ENCODE measurements at regions not wholly inside any gene's neighbourhood (a gene's known extent, or its start where the extent isn't known, plus 50 kb on each side); places are given as distances from the start of the nearest gene placed in this dataset.
"Not testable (repeated sequence)": the region's sequence is repeated elsewhere in the genome, so short reads cannot be mapped to it uniquely, and the experiment has no call there.

- no peak overlapping the region for H3K4me3 ChIP-seq (ENCODE audit: low read length)
- DNase-seq (ENCODE audit: low read depth): no peak
- no peak for TF ChIP-seq CTCF (conservative IDR thresholded peaks at IDR 0.05; ENCODE audit: low read depth, low read length)
Observed at GRCh38 chr13:81089371-81090157, 748.6 kb upstream of the SPRY2 start.

GRCh38 chr13:81080911-81081454 lies 740.1 kb upstream of the SPRY2 start:
- no peak for DNase-seq (ENCODE audit: low read depth)
- no peak overlapping the region for H3K4me3 ChIP-seq (ENCODE audit: low read length)
- no peak for TF ChIP-seq CTCF (conservative IDR thresholded peaks at IDR 0.05; ENCODE audit: low read depth, low read length)

GRCh38 chr13:81078048-81078447 lies 737.1 kb upstream of the SPRY2 start:
- no peak for DNase-seq (ENCODE audit: low read depth)
- TF ChIP-seq CTCF (conservative IDR thresholded peaks at IDR 0.05; ENCODE audit: low read depth, low read length): no peak
- no peak overlapping the region for H3K4me3 ChIP-seq (ENCODE audit: low read length)

GRCh38 chr13:81069822-81070221 lies 728.9 kb upstream of the SPRY2 start:
- not testable (repeated sequence) for H3K4me3 ChIP-seq (ENCODE audit: low read length); DNase-seq (ENCODE audit: low read depth)

- TF ChIP-seq CTCF (conservative IDR thresholded peaks at IDR 0.05; ENCODE audit: low read depth, low read length): no peak
- H3K4me3 ChIP-seq (ENCODE audit: low read length): no peak overlapping the region
- no peak for DNase-seq (ENCODE audit: low read depth)
Observed at GRCh38 chr13:81058916-81059290, 718.0 kb upstream of the SPRY2 start.

GRCh38 chr13:81058211-81058915 lies 717.4 kb upstream of the SPRY2 start:
- no peak for DNase-seq (ENCODE audit: low read depth)
- no peak overlapping the region for H3K4me3 ChIP-seq (ENCODE audit: low read length)
- no peak for TF ChIP-seq CTCF (conservative IDR thresholded peaks at IDR 0.05; ENCODE audit: low read depth, low read length)

- H3K4me3 ChIP-seq (ENCODE audit: low read length): no peak overlapping the region
- no peak for DNase-seq (ENCODE audit: low read depth)
- TF ChIP-seq CTCF (conservative IDR thresholded peaks at IDR 0.05; ENCODE audit: low read depth, low read length): peak; percentile 39
Observed at GRCh38 chr13:81051873-81052272, 710.9 kb upstream of the SPRY2 start.
